ENCODE measurements at regions not wholly inside any gene's neighbourhood (a gene's known extent, or its start where the extent isn't known, plus 50 kb on each side); places are given as distances from the start of the nearest gene placed in this dataset.

- Histone ChIP-seq H2BK120ac (ENCODE audit: low read depth, low read length) (no peak overlapping the region), H2BK5ac (ENCODE audit: low read depth, low read length, poor library complexity, severe bottlenecking) (no peak overlapping the region), H3K36me3 (ENCODE audit: control insufficient read depth, insufficient read depth, low read length) (no peaks in the 10 kb centered on the region), H3K14ac (replicated peaks; ENCODE audit: low read depth, low read length) (no peak overlapping the region), H3K4me1 (ENCODE audit: control insufficient read depth, insufficient read depth, low read length) (no peaks in the 10 kb centered on the region), H2BK15ac (ENCODE audit: low read depth, low read length) (no peak overlapping the region), H3K4ac (ENCODE audit: low read depth, low read length) (no peak overlapping the region), H3K18ac (ENCODE audit: low read depth, low read length) (no peak overlapping the region), H3K9ac (ENCODE audit: low read depth, low read length) (no peak overlapping the region), H4K8ac (ENCODE audit: low read depth in 2 of 2, low read length in 2 of 2) (no peak overlapping the region), H2AFZ (replicated peaks; ENCODE audit: low read length, poor library complexity) (no peak overlapping the region), H3K4me3 (ENCODE audit: insufficient read depth, low read depth, low read length) (no peak overlapping the region), H3K56ac (ENCODE audit: extremely low read depth, insufficient read depth, low read length) (no peak overlapping the region), H3K4me2 (ENCODE audit: low read depth, low read length) (no peak overlapping the region), H3K79me1 (ENCODE audit: low read depth in 1 of 2, low read length in 2 of 2) (no peaks in the 10 kb centered on the region), H2AK9ac (replicated peaks; ENCODE audit: low read depth, low read length, poor library complexity) (no peak overlapping the region), H3K9me3 (ENCODE audit: control insufficient read depth, insufficient read depth, low read length) (peaks cover 5% of the 10 kb centered on the region; the same call in 1 of the 2 replicates), H3K23ac (ENCODE audit: low read depth, low read length) (no peak overlapping the region), H4K91ac (ENCODE audit: insufficient read depth, low read depth, low read length) (no peak overlapping the region), H3K27ac (ENCODE audit: insufficient read depth, low read length) (no peak overlapping the region), H4K20me1 (ENCODE audit: insufficient read depth, low read length) (no peaks in the 10 kb centered on the region), H2AK5ac (ENCODE audit: low read depth, low read length) (no peak overlapping the region), H2BK20ac (ENCODE audit: low read depth, low read length) (no peak overlapping the region), H3K9me1 (ENCODE audit: insufficient read depth, low read length) (no peaks in the 10 kb centered on the region), H4K5ac (ENCODE audit: low read depth, low read length) (no peak overlapping the region), H3K27me3 (ENCODE audit: control insufficient read depth, insufficient read depth, low read length) (no peaks in the 10 kb centered on the region)
- ChIA-PET CTCF (no interaction called here), POLR2A (ENCODE audit: unreplicated experiment) (no interaction called here)
- no TSS peak for BruUV-seq (replicated peaks)
- intact Hi-C loops (cut with micrococcal nuclease) (no loop called here), dilution Hi-C loops (cut with HindIII; ENCODE audit: low sequenced_read_pairs, unreplicated experiment) (no loop called here), in situ Hi-C loops (cut with MboI; ENCODE audit: low sequenced_read_pairs) (no loop called here)
- no peak for TF ChIP-seq USF2 (IDR thresholded peaks at IDR 0.05; ENCODE audit: low read depth, low read length)
- TF ChIP-seq CTCF (conservative IDR thresholded peaks at IDR 0.05; ENCODE audit: low read depth, low read length): no peak
- TF ChIP-seq RCOR1 (IDR thresholded peaks at IDR 0.05; ENCODE audit: insufficient replicate concordance, low read length): no peak
- no peak for TF ChIP-seq MAFK (IDR thresholded peaks at IDR 0.05; ENCODE audit: low read depth, low read length)
- no peak for TF ChIP-seq BHLHE40 (IDR thresholded peaks at IDR 0.05; ENCODE audit: low read depth, low read length)
- ATAC-seq (ENCODE audit: low read depth): no peak
- no peak for DNase-seq
Measured at GRCh38 chr17:54096216-54096615, 273.5 kb downstream of the KIF2B start.

All from IMR-90 (cell line).